ENCODE measurements at regions not wholly inside any gene's neighbourhood (a gene's known extent, or its start where the extent isn't known, plus 50 kb on each side); places are given as distances from the start of the nearest gene placed in this dataset.

DNA sequence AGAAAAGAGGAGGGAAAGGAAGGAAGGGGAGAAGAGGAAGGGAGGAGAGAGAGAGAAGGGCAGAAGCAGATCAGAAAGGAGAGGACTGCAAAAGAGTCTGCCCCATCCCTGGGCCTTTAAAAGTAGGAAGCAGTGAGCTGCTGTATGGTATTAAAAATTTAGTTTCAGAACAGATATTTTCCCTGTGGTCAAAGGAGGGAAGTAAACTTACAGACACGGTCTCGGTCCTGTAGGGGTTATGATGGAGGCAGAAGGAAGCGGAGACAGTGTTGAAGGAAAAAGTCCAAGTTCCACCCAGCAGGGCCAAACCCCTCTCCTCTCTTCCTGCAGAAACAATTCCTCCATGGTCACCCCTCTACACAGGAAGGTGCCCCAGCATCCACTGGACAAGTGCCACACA is 122.0 kb upstream of the PROK2 start:
- intact Hi-C loops (cut with micrococcal nuclease) = loop anchor here (2.0 to 5.0 kb wide), 2 partner anchors 14 to 270 kb away; no protein-coding TSS in a partner anchor
- ChIA-PET POLR2A (no interaction called here), CTCF (no interaction called here)
- no peak overlapping the region for H3K4me3 Mint-ChIP-seq
- TF ChIP-seq, protein P1, sequence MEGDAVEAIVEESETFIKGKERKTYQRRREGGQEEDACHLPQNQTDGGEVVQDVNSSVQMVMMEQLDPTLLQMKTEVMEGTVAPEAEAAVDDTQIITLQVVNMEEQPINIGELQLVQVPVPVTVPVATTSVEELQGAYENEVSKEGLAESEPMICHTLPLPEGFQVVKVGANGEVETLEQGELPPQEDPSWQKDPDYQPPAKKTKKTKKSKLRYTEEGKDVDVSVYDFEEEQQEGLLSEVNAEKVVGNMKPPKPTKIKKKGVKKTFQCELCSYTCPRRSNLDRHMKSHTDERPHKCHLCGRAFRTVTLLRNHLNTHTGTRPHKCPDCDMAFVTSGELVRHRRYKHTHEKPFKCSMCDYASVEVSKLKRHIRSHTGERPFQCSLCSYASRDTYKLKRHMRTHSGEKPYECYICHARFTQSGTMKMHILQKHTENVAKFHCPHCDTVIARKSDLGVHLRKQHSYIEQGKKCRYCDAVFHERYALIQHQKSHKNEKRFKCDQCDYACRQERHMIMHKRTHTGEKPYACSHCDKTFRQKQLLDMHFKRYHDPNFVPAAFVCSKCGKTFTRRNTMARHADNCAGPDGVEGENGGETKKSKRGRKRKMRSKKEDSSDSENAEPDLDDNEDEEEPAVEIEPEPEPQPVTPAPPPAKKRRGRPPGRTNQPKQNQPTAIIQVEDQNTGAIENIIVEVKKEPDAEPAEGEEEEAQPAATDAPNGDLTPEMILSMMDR (IDR thresholded peaks at IDR 0.05) = no peak
- no peak for ATAC-seq (ENCODE audit: low read depth)
- H3K36me3 Mint-ChIP-seq (ENCODE audit: low read depth) = no peaks in the 10 kb centered on the region
- no peak for DNase-seq
- no peaks in the 10 kb centered on the region for H3K9me3 Mint-ChIP-seq
- H3K27me3 Mint-ChIP-seq = peaks cover 69% of the 10 kb centered on the region
- H3K4me1 Mint-ChIP-seq = peaks cover 42% of the 10 kb centered on the region
- no peak overlapping the region for H3K27ac Mint-ChIP-seq

DNA sequence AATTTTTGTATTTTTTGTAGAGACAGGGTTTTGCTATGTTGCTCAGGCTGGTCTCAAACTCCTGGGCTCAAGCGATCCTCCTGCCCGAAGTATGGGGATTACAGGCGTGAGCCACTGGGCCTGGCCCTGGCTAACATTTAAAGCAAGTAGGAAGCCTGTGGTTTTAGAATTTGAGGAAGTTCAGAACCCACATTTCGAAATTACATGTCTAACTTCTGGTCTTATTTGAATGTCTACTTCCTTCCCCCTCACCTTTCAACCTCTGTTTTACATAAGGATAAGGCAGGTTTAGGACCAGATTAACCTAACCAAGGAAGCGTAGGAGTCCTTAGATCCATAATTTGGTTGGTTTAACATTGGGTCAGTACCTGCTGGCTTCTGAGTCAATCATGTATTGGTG is 120.5 kb upstream of the PROK2 start:
- no peak overlapping the region for H3K27ac Mint-ChIP-seq
- TF ChIP-seq, protein P1 (IDR thresholded peaks at IDR 0.05) = no peak
- CTCF ChIA-PET = no interaction called here

DNA sequence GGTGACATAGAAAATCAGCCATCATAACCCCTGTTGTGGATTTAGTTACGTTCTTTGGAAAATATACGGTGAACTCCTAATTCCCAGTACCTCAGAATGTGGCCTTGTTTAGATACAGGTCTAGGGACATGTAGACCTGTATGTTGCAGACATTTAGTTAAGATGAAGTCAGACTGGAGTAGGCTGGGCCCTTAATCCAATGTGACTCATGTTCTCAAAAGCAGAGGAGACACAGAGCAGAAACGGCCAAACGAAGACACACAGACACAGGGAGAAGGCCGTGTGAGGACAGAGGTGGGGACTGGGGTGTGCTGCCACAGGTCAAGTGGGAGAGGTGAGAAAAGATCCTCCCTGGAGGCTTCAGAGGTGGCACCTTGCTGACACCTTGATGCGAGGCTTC is 119.0 kb upstream of the PROK2 start:
- ChIA-PET CTCF (no interaction called here), POLR2A (no interaction called here)
- Mint-ChIP-seq H3K4me1 (peaks cover 42% of the 10 kb centered on the region), H3K36me3 (ENCODE audit: low read depth) (no peaks in the 10 kb centered on the region), H3K27me3 (peaks cover 71% of the 10 kb centered on the region), H3K27ac (peak overlapping the region; percentile 18), H3K9me3 (peaks cover 2% of the 10 kb centered on the region), H3K4me3 (no peak overlapping the region)
- TF ChIP-seq, protein P1 (IDR thresholded peaks at IDR 0.05) = no peak
- ATAC-seq (ENCODE audit: low read depth) (no peak), DNase-seq (no peak)
- intact Hi-C loops (cut with micrococcal nuclease) = loop anchor here (2.0 kb wide), 1 partner anchor 29 kb away; no protein-coding TSS in a partner anchor

More for the DNA sequence above, 120.5 kb upstream of the PROK2 start:
- Mint-ChIP-seq H3K27me3 (peaks cover 73% of the 10 kb centered on the region), H3K9me3 (no peaks in the 10 kb centered on the region), H3K4me1 (peaks cover 42% of the 10 kb centered on the region), H3K4me3 (peak overlapping the region; percentile 52), H3K36me3 (ENCODE audit: low read depth) (no peaks in the 10 kb centered on the region)
- POLR2A ChIA-PET = no interaction called here
- ATAC-seq (ENCODE audit: low read depth) = peak; percentile 90
- no peak for DNase-seq
- intact Hi-C loops (cut with micrococcal nuclease) = loop anchor here (1.0 to 5.0 kb wide), 3 partner anchors 31 to 272 kb away; no protein-coding TSS in a partner anchor

DNA sequence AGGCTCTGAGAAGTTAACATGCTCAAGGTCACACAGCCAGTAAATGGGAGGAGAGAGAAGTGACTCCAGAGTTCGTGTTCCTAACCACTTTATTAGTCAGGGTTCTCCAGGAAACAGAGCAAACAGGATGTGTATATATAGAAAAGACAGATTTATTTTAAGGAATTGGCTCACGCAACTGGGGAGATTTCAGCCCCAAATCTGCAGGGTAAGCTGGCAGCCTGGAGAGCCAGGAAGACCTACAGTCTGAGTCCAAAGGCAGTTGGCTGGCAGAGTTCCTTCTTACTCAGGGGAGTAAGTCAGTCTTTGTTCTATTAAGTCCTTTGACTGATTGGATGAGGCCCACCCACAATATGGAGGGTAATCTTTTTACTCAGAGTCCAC is 118.2 kb upstream of the PROK2 start:
- no peak for ATAC-seq (ENCODE audit: low read depth)
- Mint-ChIP-seq H3K4me3 (no peak overlapping the region), H3K9me3 (peaks cover 2% of the 10 kb centered on the region), H3K27ac (peak overlapping the region; percentile 42), H3K36me3 (ENCODE audit: low read depth) (no peaks in the 10 kb centered on the region), H3K27me3 (peaks cover 72% of the 10 kb centered on the region), H3K4me1 (peaks cover 42% of the 10 kb centered on the region)
- TF ChIP-seq, protein P1 (IDR thresholded peaks at IDR 0.05) = no peak
- ChIA-PET CTCF (no interaction called here), POLR2A (no interaction called here)
- no peak for DNase-seq
- intact Hi-C loops (cut with micrococcal nuclease) = no loop called here

DNA sequence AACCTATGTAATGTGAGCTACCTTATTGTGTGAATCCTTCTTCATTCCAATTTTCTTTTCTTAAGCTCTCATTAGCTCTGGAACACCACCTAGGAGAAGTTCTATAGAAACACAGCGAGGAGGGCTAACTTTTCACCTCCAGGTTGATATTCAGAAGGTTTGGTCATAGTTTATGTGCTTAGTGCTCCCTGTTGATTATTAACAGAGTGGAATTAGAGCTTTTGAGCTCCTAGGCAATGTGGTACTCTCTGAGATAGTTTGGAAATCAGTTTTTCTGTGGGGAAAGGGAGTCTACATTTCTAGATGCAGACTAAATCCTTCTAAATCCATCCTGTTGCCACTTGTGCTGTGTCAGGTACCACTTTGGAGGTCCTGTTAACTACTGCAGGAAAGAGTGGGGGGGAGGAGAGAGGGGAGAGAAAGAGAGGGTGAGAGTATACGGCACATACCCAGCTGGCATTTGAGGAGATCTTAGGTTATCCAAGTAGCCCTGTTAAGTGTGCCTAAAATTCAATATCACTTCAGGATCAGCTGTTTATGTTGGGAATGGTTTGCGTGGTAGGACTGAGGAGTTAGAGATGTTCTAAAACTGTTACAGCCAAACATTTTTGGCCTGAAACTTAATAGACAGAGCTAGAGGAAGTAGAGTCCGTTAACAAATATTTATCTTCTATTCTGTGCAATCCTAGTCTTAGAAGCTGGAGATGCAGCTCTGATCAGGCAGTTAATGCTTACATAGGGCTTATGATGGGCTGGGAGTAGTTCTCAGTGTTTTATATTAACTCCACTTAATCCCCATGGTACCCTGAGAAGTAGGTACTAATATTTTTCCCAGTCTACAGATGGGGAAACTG is 117.5 kb upstream of the PROK2 start:
- TF ChIP-seq, protein P1 (IDR thresholded peaks at IDR 0.05) = no peak
- Mint-ChIP-seq H3K4me1 (peaks cover 42% of the 10 kb centered on the region), H3K9me3 (peaks cover 2% of the 10 kb centered on the region), H3K4me3 (no peak overlapping the region), H3K27me3 (peaks cover 73% of the 10 kb centered on the region), H3K36me3 (ENCODE audit: low read depth) (no peaks in the 10 kb centered on the region), H3K27ac (peak overlapping the region; percentile 42)
- CTCF ChIA-PET = interaction anchor here (0.5 kb wide), 1 partner anchor 219 kb away, joined by 3 read pairs; no protein-coding TSS in a partner anchor
- POLR2A ChIA-PET = interaction anchor here (0.6 kb wide), 1 partner anchor 82 kb away, joined by 9 read pairs; no protein-coding TSS in a partner anchor
- ATAC-seq (ENCODE audit: low read depth) = no peak
- intact Hi-C loops (cut with micrococcal nuclease) = no loop called here
- no peak for DNase-seq
